ENCODE measurements at regions not wholly inside any gene's neighbourhood (a gene's known extent, or its start where the extent isn't known, plus 50 kb on each side); places are given as distances from the start of the nearest gene placed in this dataset.
"Not testable (repeated sequence)": the region's sequence is repeated elsewhere in the genome, so short reads cannot be mapped to it uniquely, and the experiment has no call there.

DNA sequence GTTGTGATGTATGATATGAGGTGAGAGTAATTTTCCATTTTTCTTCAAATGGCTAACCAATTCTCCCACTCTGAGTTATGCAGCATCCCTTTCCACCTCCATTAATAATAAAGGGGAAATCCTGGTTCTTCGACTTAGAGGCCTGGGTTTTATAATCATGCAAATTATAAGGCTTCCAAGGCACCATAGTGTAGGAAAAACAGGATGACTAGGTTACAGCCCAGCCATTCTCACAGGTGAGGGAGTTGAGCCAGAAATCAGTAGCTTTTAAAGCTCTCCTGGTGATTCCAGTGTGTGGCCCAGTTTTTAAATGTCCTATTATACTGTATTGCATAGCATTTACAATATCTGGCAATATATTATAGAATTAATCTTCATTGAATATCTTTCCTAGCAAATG lies 203.1 kb downstream of the ARHGEF9 start:
- DNase-seq, result no peak

DNA sequence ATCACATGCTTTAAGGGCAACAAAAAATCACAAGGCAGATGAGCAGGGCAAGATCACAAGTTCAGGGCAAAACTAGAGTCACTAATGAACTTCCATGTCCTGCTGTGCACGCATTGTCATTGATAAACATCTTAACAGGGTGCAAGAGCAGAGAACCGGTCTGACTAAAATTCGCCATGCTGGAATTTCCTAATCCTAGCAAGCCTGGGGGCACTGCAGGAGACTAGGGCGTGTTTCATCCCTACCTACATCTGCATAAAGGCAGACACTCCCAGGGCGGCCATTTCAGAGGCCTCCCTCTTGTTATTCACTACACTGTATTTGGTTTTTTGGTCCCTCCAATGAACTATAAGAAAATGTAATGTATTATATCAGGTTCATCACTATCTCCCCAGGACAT lies 203.6 kb downstream of the ARHGEF9 start:
- DNase-seq, result no peak

DNA sequence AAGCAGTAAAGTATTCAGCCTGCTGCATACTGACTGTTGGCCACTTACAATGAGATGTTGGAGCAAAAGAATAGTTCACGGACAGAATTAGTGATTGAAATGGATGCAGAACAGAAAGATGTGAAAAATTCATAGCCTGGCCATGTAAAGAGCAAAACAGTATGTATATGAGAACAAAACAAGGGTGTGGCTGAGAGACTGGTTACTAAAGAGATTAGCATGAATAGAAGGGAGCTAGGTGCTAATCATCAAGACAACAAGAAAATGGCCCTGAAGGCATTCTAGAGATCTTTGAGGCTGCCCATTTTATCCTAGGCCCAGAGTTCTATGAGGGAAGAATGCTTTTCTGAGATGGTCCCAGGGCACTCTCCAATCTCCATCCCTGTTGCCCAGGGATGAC lies 208.5 kb downstream of the ARHGEF9 start:
- DNase-seq, result no peak

DNA sequence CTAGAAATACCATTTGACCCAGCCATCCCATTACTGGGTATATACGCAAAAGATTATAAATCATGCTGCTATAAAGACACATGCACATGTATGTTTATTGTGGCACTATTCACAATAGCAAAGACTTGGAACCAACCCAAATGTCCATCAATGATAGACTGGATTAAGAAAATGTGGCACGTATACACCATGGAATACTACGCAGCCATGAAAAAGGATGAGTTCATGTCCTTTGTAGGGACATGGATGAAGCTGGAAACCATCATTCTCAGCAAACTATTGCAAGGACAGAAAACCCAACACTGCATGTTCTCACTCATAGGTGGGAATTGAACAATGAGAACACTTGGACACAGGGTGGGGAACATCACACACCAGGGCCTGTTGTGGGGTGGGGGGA lies 209.3 kb downstream of the ARHGEF9 start:
- DNase-seq, result not testable (repeated sequence)

GRCh38 chrX:63566856-63567255 lies 215.7 kb upstream of the SPIN4 start:
- no peak for DNase-seq

GRCh38 chrX:63561425-63561824 lies 210.3 kb upstream of the SPIN4 start:
- no peak for DNase-seq

DNA sequence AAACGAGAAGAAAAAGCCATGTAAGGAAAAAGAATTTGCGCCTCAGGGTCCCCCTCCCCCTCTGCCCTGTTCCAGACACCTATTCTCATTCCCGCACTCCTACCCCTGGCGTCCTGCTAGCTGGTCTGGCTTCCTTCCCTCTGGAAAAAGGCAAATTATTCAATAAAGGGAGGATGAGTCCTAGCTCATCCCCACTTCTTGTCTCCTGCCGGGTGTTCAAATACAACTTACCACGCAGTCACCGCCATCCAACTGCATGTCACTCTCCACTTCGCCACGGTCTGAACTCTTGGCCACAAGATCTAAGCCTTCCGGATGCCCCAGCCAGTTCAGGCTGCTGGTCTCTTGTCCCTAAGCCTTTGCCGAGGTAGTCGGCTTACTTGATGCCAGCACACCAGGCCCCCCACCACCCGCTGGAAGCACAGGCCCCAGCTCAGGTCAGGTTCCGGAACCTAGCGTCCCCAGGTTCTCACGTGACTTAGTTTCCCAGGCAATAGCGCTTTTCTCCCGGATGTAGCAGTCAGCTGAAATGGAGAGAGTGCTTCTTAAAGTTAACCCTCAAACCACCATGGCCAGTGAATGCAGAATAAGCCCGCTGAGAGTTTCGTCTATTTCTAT lies 209.6 kb upstream of the SPIN4 start:
- DNase-seq, result peak; percentile 62

DNA sequence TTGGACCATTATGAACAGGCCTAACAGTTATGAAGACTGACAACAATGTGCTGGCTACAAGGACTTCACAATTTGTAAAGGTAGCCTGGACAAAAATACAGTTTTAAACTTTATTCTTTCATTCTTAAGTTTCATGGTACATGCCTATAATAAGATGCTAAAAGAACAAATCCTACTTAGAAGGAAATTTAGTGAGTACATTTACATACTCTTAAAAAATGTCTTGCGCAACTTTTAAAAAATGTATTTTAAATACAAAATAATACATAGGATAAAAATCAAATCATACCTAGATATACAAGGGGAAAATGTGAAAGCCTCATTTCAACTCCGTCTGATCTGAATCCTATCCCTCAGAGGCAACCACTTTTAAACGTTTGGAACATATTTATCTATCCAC lies 200.7 kb upstream of the SPIN4 start:
- DNase-seq, result no peak

GRCh38 chrX:63530654-63531053 lies 179.5 kb upstream of the SPIN4 start:
- no peak for DNase-seq

DNA sequence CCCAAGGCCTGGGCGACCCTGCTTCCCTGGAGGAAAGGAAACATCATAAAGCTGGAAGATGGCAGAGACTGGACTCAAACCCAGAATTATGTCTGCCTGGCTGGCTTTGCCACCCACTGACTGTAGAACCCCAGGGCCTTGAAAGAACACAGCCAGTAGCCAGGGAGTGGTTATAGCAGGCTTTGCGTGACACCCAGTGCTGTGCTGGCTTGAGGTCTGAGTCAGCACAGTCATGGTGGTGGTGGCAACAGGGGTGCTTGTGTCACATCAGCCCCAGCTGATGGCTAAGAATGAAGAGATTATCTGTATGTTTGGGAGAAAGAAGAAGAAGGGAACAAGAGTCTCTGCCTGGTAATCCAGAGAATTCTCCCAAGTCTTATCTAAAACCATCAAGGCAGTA lies 178.8 kb upstream of the SPIN4 start:
- no peak for DNase-seq

GRCh38 chrX:63526863-63527262 lies 175.7 kb upstream of the SPIN4 start:
- no peak for DNase-seq

DNA sequence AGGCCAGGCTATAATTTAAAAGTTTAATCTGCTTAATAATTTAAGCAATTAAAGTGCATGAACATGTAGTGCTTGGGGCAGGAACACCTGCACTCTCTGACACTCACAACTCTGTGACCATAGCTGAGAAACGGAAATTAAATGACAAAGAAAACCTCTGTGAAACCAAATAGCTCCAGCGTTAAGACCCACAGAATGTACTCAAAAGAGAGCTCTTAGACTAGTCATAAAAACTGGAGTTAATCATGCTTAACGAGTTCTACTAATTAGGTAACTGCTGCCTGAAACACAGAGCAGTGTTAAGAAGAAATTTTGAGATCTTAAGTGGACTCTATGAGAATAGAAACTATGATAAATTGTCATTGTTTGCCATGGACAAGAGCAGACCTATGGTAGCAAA lies 174.4 kb upstream of the SPIN4 start:
- DNase-seq, result no peak

GRCh38 chrX:63519368-63519767 lies 168.2 kb upstream of the SPIN4 start:
- not testable (repeated sequence) for DNase-seq

DNA sequence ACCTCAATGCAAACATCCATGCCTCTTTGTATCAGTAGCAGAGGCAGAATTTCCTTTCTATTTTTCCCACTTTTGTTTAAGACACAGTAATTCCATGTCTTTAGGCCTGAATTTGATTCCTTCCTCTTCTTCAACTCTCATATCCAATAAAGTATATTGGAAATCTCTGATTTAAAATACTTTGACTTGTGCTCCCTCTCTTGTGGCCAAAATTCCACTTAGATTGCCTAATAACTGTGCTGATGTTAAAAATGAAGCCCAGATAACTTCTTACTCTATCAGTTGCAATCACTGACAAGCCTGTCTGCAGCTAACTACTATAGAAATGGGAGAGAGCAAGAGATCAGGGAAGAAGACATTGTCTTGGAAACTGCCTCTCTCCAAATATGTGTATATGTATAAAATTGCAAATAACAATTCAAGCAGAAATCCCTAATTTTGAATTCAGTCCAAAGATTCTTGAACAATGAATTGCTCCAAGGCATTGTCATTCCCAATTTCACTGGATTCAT lies 163.5 kb upstream of the SPIN4 start:
- no peak for DNase-seq

- DNase-seq, result no peak
Measured at GRCh38 chrX:63513825-63514568, 162.9 kb upstream of the SPIN4 start.

DNA sequence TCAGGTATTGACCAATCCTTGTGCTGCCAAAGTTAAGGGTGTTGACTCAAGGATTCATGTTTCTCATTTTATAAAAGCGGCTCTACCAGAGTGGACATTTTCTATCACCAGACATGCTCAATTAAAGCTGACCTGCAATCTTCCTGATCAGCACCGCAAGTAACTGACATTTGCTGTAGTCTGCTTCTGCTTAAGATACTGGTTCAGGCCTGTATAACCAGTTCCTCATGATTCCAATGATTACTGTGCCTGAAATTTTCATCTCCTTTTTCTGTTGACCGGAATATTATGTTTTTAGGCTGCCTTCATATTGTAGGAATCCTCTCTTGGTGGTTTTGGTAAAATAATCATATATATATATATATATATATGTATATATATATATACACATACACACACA lies 160.2 kb upstream of the SPIN4 start:
- no peak for DNase-seq

GRCh38 chrX:63508668-63509067 lies 157.5 kb upstream of the SPIN4 start:
- no peak for DNase-seq

DNA sequence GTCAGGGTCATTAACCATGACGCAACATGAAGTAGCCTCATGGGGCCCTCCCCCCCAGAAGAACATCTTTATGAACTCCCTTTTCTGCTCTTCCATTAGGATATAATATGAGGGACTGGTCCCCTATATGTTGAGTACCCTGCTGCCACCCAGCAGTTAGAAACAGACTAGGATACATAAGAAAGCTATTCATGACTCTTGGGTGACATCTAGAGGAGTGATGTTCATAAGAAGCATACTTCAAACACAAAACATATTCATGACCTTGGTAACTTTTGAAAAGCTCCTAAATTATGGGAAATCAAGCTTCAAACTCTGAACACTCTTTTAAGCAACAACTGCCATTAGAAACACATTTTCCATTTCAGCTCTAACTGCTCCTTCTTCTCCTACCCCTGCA lies 155.2 kb upstream of the SPIN4 start:
- no peak for DNase-seq

GRCh38 chrX:63503541-63503940 lies 152.4 kb upstream of the SPIN4 start:
- DNase-seq, result no peak

GRCh38 chrX:63488546-63489373 lies 137.6 kb upstream of the SPIN4 start:
- DNase-seq, result no peak

DNA sequence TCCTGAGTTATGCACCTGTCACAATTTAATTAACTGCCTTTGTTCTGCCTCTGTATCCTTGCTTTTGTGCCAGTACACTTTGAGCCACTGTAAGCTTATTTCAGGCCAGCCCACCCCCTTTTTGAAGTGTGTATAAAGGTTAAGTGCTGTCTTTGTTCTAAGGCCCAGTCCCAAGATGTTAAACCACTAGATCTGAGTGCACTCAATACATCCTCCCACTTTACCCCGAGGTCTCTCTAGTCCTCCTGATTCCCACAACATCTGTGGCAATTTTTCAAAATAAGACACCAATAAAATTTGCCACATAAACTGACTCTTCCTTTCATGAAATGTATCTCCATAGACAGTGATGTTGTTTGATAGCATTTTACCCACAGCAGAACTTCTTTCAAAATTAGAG lies 124.1 kb upstream of the SPIN4 start:
- DNase-seq, result no peak

- no peak for DNase-seq
Measured at GRCh38 chrX:63471004-63471403, 119.9 kb upstream of the SPIN4 start.

DNA sequence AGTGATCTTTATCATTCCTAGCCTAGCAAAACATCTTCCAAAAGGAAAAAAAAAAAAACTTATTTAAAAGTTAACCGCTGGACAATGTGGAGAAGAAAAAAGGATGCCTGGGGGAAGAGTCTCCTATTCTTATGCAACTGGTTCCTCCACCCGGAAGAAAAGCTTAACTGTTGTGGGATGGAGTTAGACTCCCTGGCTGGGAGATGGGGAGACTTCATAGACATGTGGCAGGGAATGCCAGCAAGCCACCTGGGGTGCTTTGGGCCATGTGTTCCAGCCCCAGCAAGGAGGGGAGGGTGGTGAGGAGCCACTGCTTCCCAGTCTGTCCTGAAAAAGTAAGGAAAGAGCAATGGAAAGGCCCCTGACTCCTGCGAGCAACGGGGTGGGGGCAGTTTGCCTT lies 119.4 kb upstream of the SPIN4 start:
- DNase-seq, result no peak

GRCh38 chrX:63466690-63467089 lies 115.6 kb upstream of the SPIN4 start:
- DNase-seq, result no peak

Data from stimulated activated CD4-positive, alpha-beta T cell treated with anti-CD3 and anti-CD28 coated beads, Interleukin-15, amount 100 ng/mL, for 24 hours (primary cell).